ENCODE measurements at regions not wholly inside any gene's neighbourhood (a gene's known extent, or its start where the extent isn't known, plus 50 kb on each side); places are given as distances from the start of the nearest gene placed in this dataset.

GRCh38 chr5:88583471-88583870 lies 299.5 kb downstream of the MEF2C start:
- Histone ChIP-seq H3K4me3 (ENCODE audit: low read depth, low read length) (no peak overlapping the region), H3K36me3 (ENCODE audit: control insufficient read depth, insufficient read depth, low read length) (no peaks in the 10 kb centered on the region), H3K27ac (no peak overlapping the region), H3K4me1 (no peaks in the 10 kb centered on the region), H2AFZ (no peak overlapping the region), H3K4me2 (ENCODE audit: low read length) (no peak overlapping the region), H3K9ac (no peak overlapping the region), H3K27me3 (ENCODE audit: control insufficient read depth, insufficient read depth, low read length) (no peaks in the 10 kb centered on the region), H3K79me2 (no peaks in the 10 kb centered on the region), H3K9me3 (ENCODE audit: control insufficient read depth, low read length) (no peaks in the 10 kb centered on the region)
- TF ChIP-seq CTCF (IDR thresholded peaks at IDR 0.05), result no peak

DNA sequence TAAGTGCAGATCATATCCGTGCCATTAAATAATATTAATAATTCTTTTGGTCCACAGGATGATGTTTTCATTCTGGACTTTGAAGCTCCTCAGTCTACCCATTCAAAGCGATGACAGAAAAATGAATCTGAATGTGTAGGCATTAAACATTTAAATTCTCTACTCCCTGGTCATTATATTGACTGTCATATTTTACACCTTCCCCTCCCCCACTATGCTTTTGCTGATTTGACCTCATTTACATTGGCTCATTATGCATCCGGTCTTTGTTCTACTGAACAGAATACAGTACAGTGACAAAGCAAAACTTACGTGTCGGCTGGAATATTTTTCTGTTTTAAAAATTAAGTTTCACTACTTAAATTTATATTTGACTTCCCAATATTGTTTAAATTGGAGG lies 289.7 kb upstream of the TMEM161B start:
- H2AFZ ChIP-seq, result no peak overlapping the region
- H3K27me3 ChIP-seq (ENCODE audit: control insufficient read depth, insufficient read depth, low read length), result no peaks in the 10 kb centered on the region
- H3K4me2 ChIP-seq (ENCODE audit: low read length), result no peak overlapping the region
- no peak overlapping the region for H3K4me3 ChIP-seq (ENCODE audit: low read depth, low read length)
- no peaks in the 10 kb centered on the region for H3K36me3 ChIP-seq (ENCODE audit: control insufficient read depth, insufficient read depth, low read length)
- TF ChIP-seq CTCF (IDR thresholded peaks at IDR 0.05), result no peak
- no peak overlapping the region for H3K27ac ChIP-seq
- no peaks in the 10 kb centered on the region for H3K9me3 ChIP-seq (ENCODE audit: control insufficient read depth, low read length)
- no peaks in the 10 kb centered on the region for H3K79me2 ChIP-seq
- no peak overlapping the region for H3K9ac ChIP-seq
- H3K4me1 ChIP-seq, result no peaks in the 10 kb centered on the region

GRCh38 chr5:88557881-88558280 lies 289.2 kb upstream of the TMEM161B start:
- H3K9me3 ChIP-seq (ENCODE audit: control insufficient read depth, low read length), result no peaks in the 10 kb centered on the region
- H3K4me3 ChIP-seq (ENCODE audit: low read depth, low read length), result no peak overlapping the region
- no peak overlapping the region for H2AFZ ChIP-seq
- no peak overlapping the region for H3K27ac ChIP-seq
- H3K27me3 ChIP-seq (ENCODE audit: control insufficient read depth, insufficient read depth, low read length), result no peaks in the 10 kb centered on the region
- TF ChIP-seq CTCF (IDR thresholded peaks at IDR 0.05), result no peak
- H3K4me1 ChIP-seq, result no peaks in the 10 kb centered on the region
- no peak overlapping the region for H3K9ac ChIP-seq
- no peaks in the 10 kb centered on the region for H3K79me2 ChIP-seq
- H3K4me2 ChIP-seq (ENCODE audit: low read length), result no peak overlapping the region
- no peaks in the 10 kb centered on the region for H3K36me3 ChIP-seq (ENCODE audit: control insufficient read depth, insufficient read depth, low read length)

DNA sequence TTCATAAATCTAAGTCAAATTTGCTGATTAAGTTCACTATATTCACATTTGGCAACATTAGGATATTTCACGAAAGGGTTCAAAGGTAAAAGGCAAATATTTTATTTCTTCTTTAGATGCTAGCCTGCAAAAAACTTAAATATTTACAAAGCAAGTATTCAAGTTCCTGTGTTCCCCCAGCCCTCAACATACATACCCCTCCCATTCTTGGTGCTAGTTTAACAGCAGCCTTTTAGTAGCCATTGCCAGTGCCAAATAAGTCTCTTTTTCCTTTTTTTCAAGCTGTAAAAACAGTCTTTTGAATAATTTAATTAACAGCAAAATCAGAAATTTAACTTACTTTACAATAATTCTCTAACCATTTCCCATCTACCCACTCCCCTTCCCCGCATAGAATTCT lies 288.5 kb upstream of the TMEM161B start:
- no peak overlapping the region for H3K4me3 ChIP-seq (ENCODE audit: low read depth, low read length)
- H3K79me2 ChIP-seq, result no peaks in the 10 kb centered on the region
- no peaks in the 10 kb centered on the region for H3K9me3 ChIP-seq (ENCODE audit: control insufficient read depth, low read length)
- TF ChIP-seq CTCF (IDR thresholded peaks at IDR 0.05), result no peak
- no peaks in the 10 kb centered on the region for H3K27me3 ChIP-seq (ENCODE audit: control insufficient read depth, insufficient read depth, low read length)
- no peak overlapping the region for H3K9ac ChIP-seq
- H2AFZ ChIP-seq, result no peak overlapping the region
- H3K27ac ChIP-seq, result no peak overlapping the region
- no peaks in the 10 kb centered on the region for H3K36me3 ChIP-seq (ENCODE audit: control insufficient read depth, insufficient read depth, low read length)
- H3K4me1 ChIP-seq, result no peaks in the 10 kb centered on the region
- H3K4me2 ChIP-seq (ENCODE audit: low read length), result no peak overlapping the region

DNA sequence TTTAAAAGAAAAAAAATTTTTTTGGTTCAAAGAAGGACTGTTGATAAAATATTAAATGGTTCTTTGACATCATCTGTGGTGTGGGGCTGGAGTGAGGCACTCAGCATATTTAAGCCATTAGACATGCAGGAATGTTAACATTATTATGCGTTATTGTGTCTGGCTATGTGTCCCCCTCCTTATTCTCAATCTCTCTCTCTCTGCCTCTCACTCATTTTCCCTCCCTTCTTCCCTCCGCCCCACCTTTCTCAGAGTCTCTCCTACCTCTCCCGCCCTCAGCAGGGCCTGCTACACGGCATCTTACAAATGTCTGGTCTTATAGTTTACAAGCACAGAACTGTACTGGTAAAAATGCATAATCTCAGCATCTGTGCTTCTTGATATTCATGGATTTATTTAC lies 287.8 kb upstream of the TMEM161B start:
- H3K4me1 ChIP-seq, result no peaks in the 10 kb centered on the region
- H3K36me3 ChIP-seq (ENCODE audit: control insufficient read depth, insufficient read depth, low read length), result no peaks in the 10 kb centered on the region
- no peak overlapping the region for H3K27ac ChIP-seq
- no peak overlapping the region for H2AFZ ChIP-seq
- H3K9me3 ChIP-seq (ENCODE audit: control insufficient read depth, low read length), result no peaks in the 10 kb centered on the region
- no peak overlapping the region for H3K4me3 ChIP-seq (ENCODE audit: low read depth, low read length)
- TF ChIP-seq CTCF (IDR thresholded peaks at IDR 0.05), result no peak
- no peak overlapping the region for H3K4me2 ChIP-seq (ENCODE audit: low read length)
- no peaks in the 10 kb centered on the region for H3K27me3 ChIP-seq (ENCODE audit: control insufficient read depth, insufficient read depth, low read length)
- no peaks in the 10 kb centered on the region for H3K79me2 ChIP-seq
- H3K9ac ChIP-seq, result no peak overlapping the region

Data from parathyroid adenoma (tissue), 2 donors.